HG02870 (cell line): ENCODE measurements at regions not wholly inside any gene's neighbourhood (a gene's known extent, or its start where the extent isn't known, plus 50 kb on each side); places are given as distances from the start of the nearest gene placed in this dataset.
"Not testable (repeated sequence)": the region's sequence is repeated elsewhere in the genome, so short reads cannot be mapped to it uniquely, and the experiment has no call there.

ENCODE experiments used
- ATAC-seq: cut with Tn5 transposase; IDR thresholded peaks from one replicate; pipeline ENCODE4 v1.9.1; 2021; ENCODE audit warnings: mild to moderate bottlenecking, moderate library complexity; ENCODE audit not compliant: unreplicated experiment

GRCh38 chr1:81738875-81739274, 61.9 kb upstream of the ADGRL2 start:
- ATAC-seq = no peak

GRCh38 chr1:81733480-81733879, 67.3 kb upstream of the ADGRL2 start:
- ATAC-seq = no peak

- no peak for ATAC-seq
Measured at GRCh38 chr1:81731989-81732388, 68.7 kb upstream of the ADGRL2 start.

GRCh38 chr1:81730881-81731280, 69.9 kb upstream of the ADGRL2 start:
- no peak for ATAC-seq

- not testable (repeated sequence) for ATAC-seq
Measured at GRCh38 chr1:81730299-81730698, 70.4 kb upstream of the ADGRL2 start.

GRCh38 chr1:81729818-81730217, 70.9 kb upstream of the ADGRL2 start:
- no peak for ATAC-seq

GRCh38 chr1:81729239-81729638, 71.5 kb upstream of the ADGRL2 start:
- ATAC-seq = no peak

GRCh38 chr1:81725823-81726222, 74.9 kb upstream of the ADGRL2 start:
- ATAC-seq = no peak

- ATAC-seq = not testable (repeated sequence)
Measured at GRCh38 chr1:81722631-81723328, 78.0 kb upstream of the ADGRL2 start.

GRCh38 chr1:81720256-81720655, 80.5 kb upstream of the ADGRL2 start:
- not testable (repeated sequence) for ATAC-seq

GRCh38 chr1:81717230-81717629, 83.5 kb upstream of the ADGRL2 start:
- no peak for ATAC-seq

GRCh38 chr1:81715391-81715790, 85.3 kb upstream of the ADGRL2 start:
- ATAC-seq = no peak

GRCh38 chr1:81714636-81715035, 86.1 kb upstream of the ADGRL2 start:
- no peak for ATAC-seq

GRCh38 chr1:81712425-81712824, 88.3 kb upstream of the ADGRL2 start:
- no peak for ATAC-seq

GRCh38 chr1:81710857-81711256, 89.9 kb upstream of the ADGRL2 start:
- no peak for ATAC-seq

GRCh38 chr1:81708250-81708649, 92.5 kb upstream of the ADGRL2 start:
- ATAC-seq = no peak

- ATAC-seq = no peak
Measured at GRCh38 chr1:81706650-81707435, 93.9 kb upstream of the ADGRL2 start.

GRCh38 chr1:81703756-81704463, 96.8 kb upstream of the ADGRL2 start:
- ATAC-seq = no peak

GRCh38 chr1:81703391-81703755, 97.4 kb upstream of the ADGRL2 start:
- no peak for ATAC-seq

GRCh38 chr1:81702903-81703302, 97.8 kb upstream of the ADGRL2 start:
- ATAC-seq = no peak

- no peak for ATAC-seq
Measured at GRCh38 chr1:81702079-81702715, 98.5 kb upstream of the ADGRL2 start.
